B cell (primary cell): ENCODE measurements at regions not wholly inside any gene's neighbourhood (a gene's known extent, or its start where the extent isn't known, plus 50 kb on each side); places are given as distances from the start of the nearest gene placed in this dataset.

Experiments used
- ATAC-seq: fragments of 200-7000 bp; cut with Tn5 transposase; one replicate; pipeline ENCODE4 v1.10.0; 2021; ENCODE audit warnings: low read depth, mild to moderate bottlenecking, moderate number of reproducible peaks, moderate library complexity
- CTCF ChIA-PET: fragments of 350-600 bp; sonication (Branson Sonifier 250); formaldehyde crosslinking; loops from one replicate; lab custom pipeline; 2021; ENCODE audit warnings: antibody characterized with exemption, inconsistent platforms; lab: Charles Lee
- POLR2A ChIA-PET: fragments of 350-600 bp; sonication (Branson Sonifier 250); formaldehyde crosslinking; loops from one replicate; lab custom pipeline; 2021; ENCODE audit warnings: antibody characterized with exemption; lab: Charles Lee
- DNase-seq: peaks from one replicate; pipeline ENCODE4 v3.0.0; 2013
- H2AFZ ChIP-seq: 2 replicates; pipeline ENCODE4 v1.6.1; 2012; ENCODE audit warnings: mild to moderate bottlenecking, low read depth, low read length; ENCODE audit not compliant: insufficient read depth, poor library complexity, severe bottlenecking
- H3K27ac ChIP-seq, 2 donors: 1 replicate in 1 of 2; 2 replicates in 1 of 2; pipeline ENCODE4 v1.5.1; 2012 to 2013; ENCODE audit warnings: low read length in 2 of 2, mild to moderate bottlenecking in 2 of 2, moderate library complexity in 1 of 2
- H3K27me3 ChIP-seq, 4 experiments: fragments of 200-600 bp in 1 of 4; sonication (generic) in 1 of 4; replicated peaks in 1 of 4; 1 replicate in 2 of 4; 2 replicates in 2 of 4; pipeline versions ENCODE4 v1.6.1 to v1.7.0; 2013 to 2016; ENCODE audit warnings: low read length in 3 of 4, mild to moderate bottlenecking in 2 of 4, mixed read lengths in 1 of 4, moderate library complexity in 1 of 4; ENCODE audit not compliant: insufficient read depth in 4 of 4, control insufficient read depth in 3 of 4; ENCODE audit errors: control extremely low read depth in 1 of 4
- H3K36me3 ChIP-seq, 2 experiments: replicated peaks in 1 of 2; 1 replicate in 1 of 2; 2 replicates in 1 of 2; pipeline versions ENCODE4 v1.6.1 to v1.7.1; 2013; ENCODE audit warnings: low read length in 1 of 2; ENCODE audit not compliant: insufficient read depth in 2 of 2, control insufficient read depth in 1 of 2; ENCODE audit errors: control extremely low read depth in 1 of 2, extremely low read depth in 1 of 2
- H3K4me1 ChIP-seq, 2 donors: fragments of 200-600 bp in 1 of 2; sonication (generic) in 1 of 2; 1 replicate in 1 of 2; 2 replicates in 1 of 2; pipeline versions ENCODE4 v1.5.1 to v1.6.1; 2013 to 2017; ENCODE audit warnings: low read length in 2 of 2; ENCODE audit not compliant: control insufficient read depth in 2 of 2, insufficient read depth in 2 of 2
- H3K4me2 ChIP-seq: replicated peaks from 2 replicates; pipeline ENCODE3; 2012; ENCODE audit warnings: mild to moderate bottlenecking, low read depth, low read length; ENCODE audit not compliant: poor library complexity, severe bottlenecking
- H3K4me3 ChIP-seq, 5 experiments: fragments of 200-600 bp in 1 of 5; sonication (generic) in 1 of 5; 1 replicate in 3 of 5; 2 replicates in 2 of 5; pipeline versions ENCODE4 v1.5.1 to v1.7.0; 2011 to 2016; ENCODE audit warnings: low read length in 4 of 5, mild to moderate bottlenecking in 4 of 5, low read depth in 2 of 5, control low read depth in 1 of 5, moderate library complexity in 1 of 5; ENCODE audit not compliant: insufficient read depth in 1 of 5; ENCODE audit errors: control extremely low read depth in 1 of 5, extremely low read depth in 1 of 5
- H3K79me2 ChIP-seq: fragments of 200-600 bp; sonication (generic); one replicate; pipeline ENCODE4 v1.6.0; 2016; ENCODE audit warnings: low read length; ENCODE audit not compliant: control insufficient read depth, insufficient read depth
- H3K9ac ChIP-seq: fragments of 200-600 bp; sonication (generic); 2 replicates; pipeline ENCODE4 v1.6.1; 2017; ENCODE audit warnings: mild to moderate bottlenecking, low read length, moderate library complexity
- H3K9me3 ChIP-seq, 3 donors: one replicate each; pipeline versions ENCODE4 v1.6.1 to v1.7.1; 2013; ENCODE audit warnings: low read length in 2 of 3; ENCODE audit not compliant: control insufficient read depth in 2 of 3, insufficient read depth in 1 of 3; ENCODE audit errors: control extremely low read depth in 1 of 3
- H4K20me1 ChIP-seq: 2 replicates; pipeline ENCODE4 v1.6.0; 2012; ENCODE audit warnings: mild to moderate bottlenecking, low read length; ENCODE audit not compliant: insufficient read depth, control insufficient read depth, poor library complexity, severe bottlenecking
- H3K27ac Mint-ChIP-seq: one replicate; pipeline ENCODE4 v1.8.0; 2021; ENCODE audit warnings: mixed read lengths
- H3K27me3 Mint-ChIP-seq: one replicate; pipeline ENCODE4 v1.8.0; 2021; ENCODE audit warnings: mixed read lengths
- H3K4me1 Mint-ChIP-seq: one replicate; pipeline ENCODE4 v1.8.0; 2021; ENCODE audit warnings: mixed read lengths
- H3K4me3 Mint-ChIP-seq: one replicate; pipeline ENCODE4 v1.8.0; 2021; ENCODE audit warnings: mixed read lengths
- H3K9me3 Mint-ChIP-seq: one replicate; pipeline ENCODE4 v1.8.0; 2022; ENCODE audit warnings: mixed read lengths; ENCODE audit not compliant: insufficient read depth
- CTCF ChIP-seq: fragments of 200-600 bp; IDR thresholded peaks from one replicate; pipeline ENCODE4 v1.8.0; 2022; ENCODE audit warnings: antibody characterized with exemption, mild to moderate bottlenecking
- EZH2 ChIP-seq: IDR thresholded peaks from 2 replicates; pipeline ENCODE4 v1.6.1; 2012; ENCODE audit warnings: borderline replicate concordance, low read depth, mild to moderate bottlenecking, moderate library complexity, low read length; ENCODE audit not compliant: insufficient read depth, poor library complexity, severe bottlenecking
- WGBS: methylation state at CpG from one replicate; pipeline ENCODE4 v1.1.5; 2013; ENCODE audit warnings: missing lambda C conversion rate; ENCODE audit not compliant: insufficient coverage; 5-methylcytosine and 5-hydroxymethylcytosine counted together
- intact Hi-C: fragments of 100-400 bp; cut with micrococcal nuclease; formaldehyde crosslinking; loops from one replicate; pipeline ENCODE4 v1.10.0; 2022

GRCh38 chr14:65828396-65828795 is 415.9 kb downstream of the FUT8 start:
- TF ChIP-seq CTCF: no peak
- Histone ChIP-seq H3K79me2 (no peaks in the 10 kb centered on the region), H2AFZ (no peak overlapping the region), H3K4me3 (no peak overlapping the region), H3K4me1 (peaks cover 0 to 2% of the 10 kb centered on the region in 2 donors), H3K27ac (no peak overlapping the region), H3K27me3 (no peaks in the 10 kb centered on the region), H3K9me3 (no peaks in the 10 kb centered on the region), H3K4me2 (no peak overlapping the region), H3K36me3 (no peaks in the 10 kb centered on the region), H4K20me1 (no peaks in the 10 kb centered on the region), H3K9ac (no peak overlapping the region)
- no peak for ATAC-seq
- ChIA-PET POLR2A (no interaction called here), CTCF (interaction anchor here (1.1 to 9.1 kb wide), 4 partner anchors 13 to 664 kb away, joined by 3 to 276 read pairs (median 6); partner anchors contain the start of gene FUT8)
- Mint-ChIP-seq H3K27ac (no peak overlapping the region), H3K4me3 (no peak overlapping the region), H3K4me1 (peaks cover 3% of the 10 kb centered on the region), H3K9me3 (no peaks in the 10 kb centered on the region), H3K27me3 (peaks cover 10% of the 10 kb centered on the region)
- DNase-seq: no peak
- intact Hi-C loops: loop anchor here (10.0 kb wide), 1 partner anchor 126 kb away; no protein-coding TSS in a partner anchor
- 97% methylated on average over 3 of the region's 4 CpGs for WGBS

GRCh38 chr14:65832431-65833266 is 420.1 kb downstream of the FUT8 start:
- Histone ChIP-seq H3K9ac (no peak overlapping the region), H3K4me3 (no peak overlapping the region), H3K4me1 (no peaks in the 10 kb centered on the region), H3K79me2 (no peaks in the 10 kb centered on the region), H3K4me2 (no peak overlapping the region), H2AFZ (no peak overlapping the region), H3K27me3 (no peaks in the 10 kb centered on the region), H3K36me3 (no peaks in the 10 kb centered on the region), H3K9me3 (no peaks in the 10 kb centered on the region), H4K20me1 (no peaks in the 10 kb centered on the region), H3K27ac (no peak overlapping the region)
- no peak for DNase-seq
- Mint-ChIP-seq H3K4me1 (no peaks in the 10 kb centered on the region), H3K27ac (no peak overlapping the region), H3K4me3 (no peak overlapping the region), H3K27me3 (peaks cover 17% of the 10 kb centered on the region), H3K9me3 (no peaks in the 10 kb centered on the region)
- intact Hi-C loops: no loop called here
- ChIA-PET CTCF (interaction anchor here (0.9 to 2.4 kb wide), 5 partner anchors 8 to 668 kb away, joined by 3 to 10 read pairs (median 5); no protein-coding TSS in a partner anchor), POLR2A (no interaction called here)
- TF ChIP-seq EZH2: no peak
- no peak for TF ChIP-seq CTCF
- ATAC-seq: no peak
- 100% methylated on average over 2 of the region's 10 CpGs for WGBS
